ENCODE measurements at regions not wholly inside any gene's neighbourhood (a gene's known extent, or its start where the extent isn't known, plus 50 kb on each side); places are given as distances from the start of the nearest gene placed in this dataset.
"Not testable (repeated sequence)": the region's sequence is repeated elsewhere in the genome, so short reads cannot be mapped to it uniquely, and the experiment has no call there.

- Histone ChIP-seq H3K27me3 (replicated peaks; ENCODE audit: insufficient read depth) (no peaks in the 10 kb centered on the region), H3K79me2 (ENCODE audit: insufficient read depth) (no peaks in the 10 kb centered on the region), H2AFZ (no peak overlapping the region), H3K9me2 (ENCODE audit: insufficient read depth) (no peaks in the 10 kb centered on the region), H3K4me2 (ENCODE audit: unreplicated experiment) (no peak overlapping the region), H3F3A (ENCODE audit: insufficient read depth) (no peaks in the 10 kb centered on the region), H3K4me1 (ENCODE audit: insufficient read depth) (no peaks in the 10 kb centered on the region), H3K9me3 (ENCODE audit: low read depth) (no peaks in the 10 kb centered on the region), H4K20me1 (ENCODE audit: insufficient read depth) (no peaks in the 10 kb centered on the region), H3K4me3 (no peak overlapping the region), H3K9ac (no peak overlapping the region), H3K27ac (no peak overlapping the region), H3K36me3 (ENCODE audit: low read depth) (no peaks in the 10 kb centered on the region)
- WGBS, 2 experiments (ENCODE audit: low coverage in 1 of 2, low lambda C conversion rate in 2 of 2, missing lambda C conversion rate in 2 of 2): 0 to 3% methylated on average over 1 of the region's 1 CpG
- TF ChIP-seq EZH2 (IDR thresholded peaks at IDR 0.05; ENCODE audit: insufficient read depth, poor library complexity, severe bottlenecking) (no peak), EZH2phosphoT487 (IDR thresholded peaks at IDR 0.05; ENCODE audit: insufficient read depth, low read depth) (no peak)
- in situ Hi-C loops (cut with MboI): no loop called here
- no peak for DNase-seq
These were observed 152.6 kb downstream of the XPNPEP1 start for GRCh38 chr10:109770663-109771062.

- in situ Hi-C loops (cut with MboI): no loop called here
- no peak for TF ChIP-seq EZH2 (IDR thresholded peaks at IDR 0.05; ENCODE audit: insufficient read depth, poor library complexity, severe bottlenecking)
- no peak for TF ChIP-seq EZH2phosphoT487 (IDR thresholded peaks at IDR 0.05; ENCODE audit: insufficient read depth, low read depth)
- Histone ChIP-seq H3K9ac (no peak overlapping the region), H3K79me2 (ENCODE audit: insufficient read depth) (no peaks in the 10 kb centered on the region), H3K9me3 (ENCODE audit: low read depth) (no peaks in the 10 kb centered on the region), H3K4me3 (no peak overlapping the region), H3K4me2 (ENCODE audit: unreplicated experiment) (no peak overlapping the region), H4K20me1 (ENCODE audit: insufficient read depth) (no peaks in the 10 kb centered on the region), H3K9me2 (ENCODE audit: insufficient read depth) (no peaks in the 10 kb centered on the region), H3K27me3 (replicated peaks; ENCODE audit: insufficient read depth) (no peaks in the 10 kb centered on the region), H3K4me1 (ENCODE audit: insufficient read depth) (no peaks in the 10 kb centered on the region), H3K27ac (no peak overlapping the region), H3K36me3 (ENCODE audit: low read depth) (no peaks in the 10 kb centered on the region), H2AFZ (no peak overlapping the region), H3F3A (ENCODE audit: insufficient read depth) (no peaks in the 10 kb centered on the region)
- no peak for DNase-seq
- 5% methylated on average over 2 of the region's 2 CpGs for WGBS, 2 experiments (ENCODE audit: low coverage in 1 of 2, low lambda C conversion rate in 2 of 2, missing lambda C conversion rate in 2 of 2)
These were observed 153.3 kb downstream of the XPNPEP1 start for GRCh38 chr10:109769966-109770365.

DNA sequence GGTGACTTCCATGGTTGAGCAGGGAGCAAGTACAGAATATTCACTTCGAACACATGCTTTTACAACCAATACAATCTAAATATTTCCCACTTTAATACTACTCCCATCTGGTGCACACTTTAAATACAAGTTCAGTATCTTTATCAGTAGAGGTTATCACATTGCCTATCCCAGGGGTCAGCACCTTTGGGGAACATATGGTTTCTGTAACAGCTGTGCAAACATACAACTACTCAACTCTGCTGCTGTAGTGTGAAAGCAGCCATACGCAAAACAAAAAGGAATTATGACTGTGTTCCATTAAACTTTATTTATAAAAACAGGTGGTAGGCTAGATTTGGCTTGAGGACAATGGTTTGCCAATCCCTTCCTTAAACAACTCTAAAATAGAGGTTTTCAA lies 157.5 kb downstream of the XPNPEP1 start:
- WGBS, 2 experiments (ENCODE audit: low coverage in 1 of 2, low lambda C conversion rate in 2 of 2, missing lambda C conversion rate in 2 of 2): 44 to 50% methylated on average over 2 of the region's 2 CpGs
- H3K27ac ChIP-seq: no peak overlapping the region

DNA sequence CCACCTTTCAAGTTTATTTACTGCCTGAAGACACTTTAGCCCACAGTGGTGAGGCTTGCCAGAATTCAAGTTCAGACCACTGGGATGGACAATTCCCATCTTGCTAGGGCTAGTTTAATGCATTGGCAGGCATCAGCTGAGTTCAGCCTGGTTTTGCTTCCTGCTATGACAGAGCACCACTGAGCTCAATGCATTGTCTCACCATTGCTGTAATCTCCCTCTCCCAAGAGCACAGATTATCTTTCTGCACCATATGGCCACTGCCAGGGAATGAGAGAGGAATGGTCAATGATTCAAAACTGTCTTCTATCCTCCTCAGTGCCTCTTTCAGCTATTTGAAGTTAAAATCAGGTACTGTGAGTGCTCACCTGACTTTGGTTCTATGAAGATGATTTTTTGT lies 160.8 kb downstream of the XPNPEP1 start:
- no peak overlapping the region for H3K27ac ChIP-seq
- TF ChIP-seq EZH2 (IDR thresholded peaks at IDR 0.05; ENCODE audit: insufficient read depth, poor library complexity, severe bottlenecking) (no peak), EZH2phosphoT487 (IDR thresholded peaks at IDR 0.05; ENCODE audit: insufficient read depth, low read depth) (no peak)
- H3K4me3 ChIP-seq: no peak overlapping the region
- H3F3A ChIP-seq (ENCODE audit: insufficient read depth): no peaks in the 10 kb centered on the region
- no peak overlapping the region for H3K4me2 ChIP-seq (ENCODE audit: unreplicated experiment)
- H2AFZ ChIP-seq: no peak overlapping the region
- H3K27me3 ChIP-seq (replicated peaks; ENCODE audit: insufficient read depth): no peaks in the 10 kb centered on the region
- no peaks in the 10 kb centered on the region for H3K4me1 ChIP-seq (ENCODE audit: insufficient read depth)
- H3K36me3 ChIP-seq (ENCODE audit: low read depth): no peaks in the 10 kb centered on the region
- H3K9ac ChIP-seq: no peak overlapping the region
- H4K20me1 ChIP-seq (ENCODE audit: insufficient read depth): no peaks in the 10 kb centered on the region
- no peaks in the 10 kb centered on the region for H3K79me2 ChIP-seq (ENCODE audit: insufficient read depth)
- DNase-seq: no peak
- H3K9me3 ChIP-seq (ENCODE audit: low read depth): no peaks in the 10 kb centered on the region
- H3K9me2 ChIP-seq (ENCODE audit: insufficient read depth): no peaks in the 10 kb centered on the region
- in situ Hi-C loops (cut with MboI): no loop called here

More for the DNA sequence above, 157.5 kb downstream of the XPNPEP1 start:
- Histone ChIP-seq H4K20me1 (ENCODE audit: insufficient read depth) (no peaks in the 10 kb centered on the region), H3F3A (ENCODE audit: insufficient read depth) (no peaks in the 10 kb centered on the region), H3K9ac (no peak overlapping the region), H3K9me3 (ENCODE audit: low read depth) (no peaks in the 10 kb centered on the region), H3K27me3 (replicated peaks; ENCODE audit: insufficient read depth) (no peaks in the 10 kb centered on the region), H3K4me2 (ENCODE audit: unreplicated experiment) (no peak overlapping the region), H2AFZ (no peak overlapping the region), H3K79me2 (ENCODE audit: insufficient read depth) (no peaks in the 10 kb centered on the region), H3K4me3 (no peak overlapping the region), H3K36me3 (ENCODE audit: low read depth) (no peaks in the 10 kb centered on the region), H3K9me2 (ENCODE audit: insufficient read depth) (no peaks in the 10 kb centered on the region), H3K4me1 (ENCODE audit: insufficient read depth) (no peaks in the 10 kb centered on the region)
- in situ Hi-C loops (cut with MboI): no loop called here
- no peak for DNase-seq
- TF ChIP-seq EZH2phosphoT487 (IDR thresholded peaks at IDR 0.05; ENCODE audit: insufficient read depth, low read depth) (no peak), EZH2 (IDR thresholded peaks at IDR 0.05; ENCODE audit: insufficient read depth, poor library complexity, severe bottlenecking) (no peak)

- H3K9ac ChIP-seq; H3K27me3 ChIP-seq (replicated peaks; ENCODE audit: insufficient read depth); H2AFZ ChIP-seq; in situ Hi-C loops (cut with MboI); H3K27ac ChIP-seq; H3K9me2 ChIP-seq (ENCODE audit: insufficient read depth); H3K4me2 ChIP-seq (ENCODE audit: unreplicated experiment); H3K4me3 ChIP-seq; H4K20me1 ChIP-seq (ENCODE audit: insufficient read depth); H3K4me1 ChIP-seq (ENCODE audit: insufficient read depth); H3K9me3 ChIP-seq (ENCODE audit: low read depth); H3K79me2 ChIP-seq (ENCODE audit: insufficient read depth); H3F3A ChIP-seq (ENCODE audit: insufficient read depth); H3K36me3 ChIP-seq (ENCODE audit: low read depth): not testable (repeated sequence)
- WGBS, 2 experiments (ENCODE audit: low coverage in 1 of 2, low lambda C conversion rate in 2 of 2, missing lambda C conversion rate in 2 of 2): 42 to 46% methylated on average over 6 of the region's 6 CpGs
- peak; percentile 4 for DNase-seq
These were observed 165.6 kb downstream of the XPNPEP1 start for GRCh38 chr10:109757670-109758069.

All from GM23248 (cell line).